Transverse colon (tissue), 3 donors: ENCODE measurements at regions not wholly inside any gene's neighbourhood (a gene's known extent, or its start where the extent isn't known, plus 50 kb on each side); places are given as distances from the start of the nearest gene placed in this dataset.

Experiments used
- POLR2A ChIP-seq: fragments of 450-650 bp; IDR thresholded peaks from one replicate; pipeline ENCODE4 v1.6.1; 2016; ENCODE audit warnings: antibody characterized with exemption, mild to moderate bottlenecking, moderate library complexity
- TF ChIP-seq, protein P1 (sequence below), 5 experiments: fragments of 200-600 bp in 3 of 5; fragments of 450-650 bp in 2 of 5; sonication (generic) in 3 of 5; IDR thresholded peaks; 1 replicate in 2 of 5; 2 replicates in 3 of 5; pipeline ENCODE4 v1.5.1; 2016 to 2017; ENCODE audit warnings: antibody characterized with exemption in 5 of 5, inconsistent platforms in 3 of 5, mild to moderate bottlenecking in 2 of 5, moderate library complexity in 1 of 5

DNA sequence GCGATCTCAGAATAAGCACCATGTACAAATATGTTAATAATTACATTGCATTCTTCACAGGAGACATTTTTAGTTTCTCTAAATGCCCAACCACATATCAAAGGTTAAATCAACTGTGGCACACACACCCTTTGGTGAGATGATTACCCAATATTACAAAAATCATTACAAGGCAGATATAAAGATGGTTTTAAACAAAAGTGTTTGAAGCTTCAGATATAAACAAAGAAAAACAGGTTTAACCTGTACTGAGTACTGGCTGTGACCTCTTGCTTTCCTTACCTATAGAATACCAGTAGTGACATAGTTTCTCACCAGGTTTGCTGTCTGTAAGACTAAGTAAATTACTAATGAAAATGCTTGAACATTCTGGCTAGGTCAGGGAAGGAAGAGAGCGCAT lies 360.0 kb upstream of the IGFBP3 start:
- TF ChIP-seq, protein P1, sequence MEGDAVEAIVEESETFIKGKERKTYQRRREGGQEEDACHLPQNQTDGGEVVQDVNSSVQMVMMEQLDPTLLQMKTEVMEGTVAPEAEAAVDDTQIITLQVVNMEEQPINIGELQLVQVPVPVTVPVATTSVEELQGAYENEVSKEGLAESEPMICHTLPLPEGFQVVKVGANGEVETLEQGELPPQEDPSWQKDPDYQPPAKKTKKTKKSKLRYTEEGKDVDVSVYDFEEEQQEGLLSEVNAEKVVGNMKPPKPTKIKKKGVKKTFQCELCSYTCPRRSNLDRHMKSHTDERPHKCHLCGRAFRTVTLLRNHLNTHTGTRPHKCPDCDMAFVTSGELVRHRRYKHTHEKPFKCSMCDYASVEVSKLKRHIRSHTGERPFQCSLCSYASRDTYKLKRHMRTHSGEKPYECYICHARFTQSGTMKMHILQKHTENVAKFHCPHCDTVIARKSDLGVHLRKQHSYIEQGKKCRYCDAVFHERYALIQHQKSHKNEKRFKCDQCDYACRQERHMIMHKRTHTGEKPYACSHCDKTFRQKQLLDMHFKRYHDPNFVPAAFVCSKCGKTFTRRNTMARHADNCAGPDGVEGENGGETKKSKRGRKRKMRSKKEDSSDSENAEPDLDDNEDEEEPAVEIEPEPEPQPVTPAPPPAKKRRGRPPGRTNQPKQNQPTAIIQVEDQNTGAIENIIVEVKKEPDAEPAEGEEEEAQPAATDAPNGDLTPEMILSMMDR (IDR thresholded peaks at IDR 0.05), result no peak
- no peak for TF ChIP-seq POLR2A
